ENCODE measurements at regions not wholly inside any gene's neighbourhood (a gene's known extent, or its start where the extent isn't known, plus 50 kb on each side); places are given as distances from the start of the nearest gene placed in this dataset.

- H3K4me1 ChIP-seq (ENCODE audit: control insufficient read depth, insufficient read depth, low read length, unreplicated experiment), result no peaks in the 10 kb centered on the region
- peaks cover 25% of the 10 kb centered on the region for H3K27me3 ChIP-seq (ENCODE audit: insufficient read depth, low read length)
- no peak overlapping the region for H2AFZ ChIP-seq (ENCODE audit: low read length, unreplicated experiment)
- H3K79me2 ChIP-seq (ENCODE audit: control insufficient read depth, insufficient read depth, low read length, unreplicated experiment), result no peaks in the 10 kb centered on the region
- H3K27ac ChIP-seq (ENCODE audit: low read depth, low read length), result no peak overlapping the region
- H3K36me3 ChIP-seq (ENCODE audit: insufficient read depth, low read length), result no peaks in the 10 kb centered on the region
- H3K4me3 ChIP-seq (ENCODE audit: low read depth, low read length), result no peak overlapping the region
Observed at GRCh38 chr5:54927097-54927746, 58.2 kb downstream of the ESM1 start.

- Histone ChIP-seq H3K27ac (ENCODE audit: low read depth, low read length) (no peak overlapping the region), H3K4me3 (ENCODE audit: low read depth, low read length) (no peak overlapping the region)
Observed at GRCh38 chr5:54924487-54924886, 60.9 kb downstream of the ESM1 start.

GRCh38 chr5:54917323-54917722 lies 68.1 kb downstream of the ESM1 start:
- Histone ChIP-seq H3K4me3 (ENCODE audit: low read depth, low read length) (no peak overlapping the region), H3K27ac (ENCODE audit: low read depth, low read length) (no peak overlapping the region), H3K27me3 (ENCODE audit: insufficient read depth, low read length) (peaks cover 9% of the 10 kb centered on the region), H2AFZ (ENCODE audit: low read length, unreplicated experiment) (no peak overlapping the region), H3K36me3 (ENCODE audit: insufficient read depth, low read length) (no peaks in the 10 kb centered on the region), H3K4me1 (ENCODE audit: control insufficient read depth, insufficient read depth, low read length, unreplicated experiment) (no peaks in the 10 kb centered on the region), H3K79me2 (ENCODE audit: control insufficient read depth, insufficient read depth, low read length, unreplicated experiment) (no peaks in the 10 kb centered on the region)

More at GRCh38 chr5:54924487-54924886, 60.9 kb downstream of the ESM1 start:
- Histone ChIP-seq H3K4me1 (ENCODE audit: control insufficient read depth, insufficient read depth, low read length, unreplicated experiment) (no peaks in the 10 kb centered on the region), H3K79me2 (ENCODE audit: control insufficient read depth, insufficient read depth, low read length, unreplicated experiment) (no peaks in the 10 kb centered on the region), H2AFZ (ENCODE audit: low read length, unreplicated experiment) (no peak overlapping the region), H3K27me3 (ENCODE audit: insufficient read depth, low read length) (peaks cover 5% of the 10 kb centered on the region; the same call in 1 of the 2 replicates), H3K36me3 (ENCODE audit: insufficient read depth, low read length) (no peaks in the 10 kb centered on the region)

- no peaks in the 10 kb centered on the region for H3K79me2 ChIP-seq (ENCODE audit: control insufficient read depth, insufficient read depth, low read length, unreplicated experiment)
- no peak overlapping the region for H3K4me3 ChIP-seq (ENCODE audit: low read depth, low read length)
- no peak overlapping the region for H2AFZ ChIP-seq (ENCODE audit: low read length, unreplicated experiment)
- peaks cover 9% of the 10 kb centered on the region for H3K27me3 ChIP-seq (ENCODE audit: insufficient read depth, low read length)
- no peak overlapping the region for H3K27ac ChIP-seq (ENCODE audit: low read depth, low read length)
- H3K36me3 ChIP-seq (ENCODE audit: insufficient read depth, low read length), result no peaks in the 10 kb centered on the region
- H3K4me1 ChIP-seq (ENCODE audit: control insufficient read depth, insufficient read depth, low read length, unreplicated experiment), result peaks cover 14% of the 10 kb centered on the region
Observed at GRCh38 chr5:54915466-54916027, 69.8 kb downstream of the ESM1 start.

- Histone ChIP-seq H3K27ac (ENCODE audit: low read depth, low read length) (no peak overlapping the region), H2AFZ (ENCODE audit: low read length, unreplicated experiment) (no peak overlapping the region), H3K4me1 (ENCODE audit: control insufficient read depth, insufficient read depth, low read length, unreplicated experiment) (peaks cover 26% of the 10 kb centered on the region), H3K27me3 (ENCODE audit: insufficient read depth, low read length) (no peaks in the 10 kb centered on the region), H3K4me3 (ENCODE audit: low read depth, low read length) (no peak overlapping the region), H3K79me2 (ENCODE audit: control insufficient read depth, insufficient read depth, low read length, unreplicated experiment) (no peaks in the 10 kb centered on the region), H3K36me3 (ENCODE audit: insufficient read depth, low read length) (no peaks in the 10 kb centered on the region)
Observed at GRCh38 chr5:54912021-54912420, 73.4 kb downstream of the ESM1 start.

- Histone ChIP-seq H3K4me1 (ENCODE audit: control insufficient read depth, insufficient read depth, low read length, unreplicated experiment) (peaks cover 26% of the 10 kb centered on the region), H3K27me3 (ENCODE audit: insufficient read depth, low read length) (no peaks in the 10 kb centered on the region), H3K4me3 (ENCODE audit: low read depth, low read length) (no peak overlapping the region), H3K36me3 (ENCODE audit: insufficient read depth, low read length) (no peaks in the 10 kb centered on the region), H2AFZ (ENCODE audit: low read length, unreplicated experiment) (no peak overlapping the region), H3K79me2 (ENCODE audit: control insufficient read depth, insufficient read depth, low read length, unreplicated experiment) (no peaks in the 10 kb centered on the region), H3K27ac (ENCODE audit: low read depth, low read length) (peak overlapping the region; percentile 30; the same call in 1 of the 2 replicates)
Observed at GRCh38 chr5:54909911-54910870, 75.2 kb downstream of the ESM1 start.

- H3K4me3 ChIP-seq (ENCODE audit: low read depth, low read length), result no peak overlapping the region
- H3K36me3 ChIP-seq (ENCODE audit: insufficient read depth, low read length), result no peaks in the 10 kb centered on the region
- H3K27me3 ChIP-seq (ENCODE audit: insufficient read depth, low read length), result no peaks in the 10 kb centered on the region
- H2AFZ ChIP-seq (ENCODE audit: low read length, unreplicated experiment), result no peak overlapping the region
- H3K27ac ChIP-seq (ENCODE audit: low read depth, low read length), result no peak overlapping the region
- no peaks in the 10 kb centered on the region for H3K79me2 ChIP-seq (ENCODE audit: control insufficient read depth, insufficient read depth, low read length, unreplicated experiment)
- H3K4me1 ChIP-seq (ENCODE audit: control insufficient read depth, insufficient read depth, low read length, unreplicated experiment), result peaks cover 26% of the 10 kb centered on the region
Observed at GRCh38 chr5:54908774-54909525, 76.4 kb downstream of the ESM1 start.

- Histone ChIP-seq H3K27ac (ENCODE audit: low read depth, low read length) (no peak overlapping the region), H3K36me3 (ENCODE audit: insufficient read depth, low read length) (no peaks in the 10 kb centered on the region), H2AFZ (ENCODE audit: low read length, unreplicated experiment) (no peak overlapping the region), H3K79me2 (ENCODE audit: control insufficient read depth, insufficient read depth, low read length, unreplicated experiment) (no peaks in the 10 kb centered on the region), H3K27me3 (ENCODE audit: insufficient read depth, low read length) (no peaks in the 10 kb centered on the region), H3K4me1 (ENCODE audit: control insufficient read depth, insufficient read depth, low read length, unreplicated experiment) (peaks cover 26% of the 10 kb centered on the region), H3K4me3 (ENCODE audit: low read depth, low read length) (no peak overlapping the region)
Observed at GRCh38 chr5:54905942-54906537, 79.4 kb downstream of the ESM1 start.

GRCh38 chr5:54905246-54905795 lies 80.1 kb downstream of the ESM1 start:
- Histone ChIP-seq H3K27ac (ENCODE audit: low read depth, low read length) (no peak overlapping the region), H3K4me1 (ENCODE audit: control insufficient read depth, insufficient read depth, low read length, unreplicated experiment) (peaks cover 26% of the 10 kb centered on the region), H3K4me3 (ENCODE audit: low read depth, low read length) (no peak overlapping the region), H3K79me2 (ENCODE audit: control insufficient read depth, insufficient read depth, low read length, unreplicated experiment) (no peaks in the 10 kb centered on the region), H3K27me3 (ENCODE audit: insufficient read depth, low read length) (no peaks in the 10 kb centered on the region), H3K36me3 (ENCODE audit: insufficient read depth, low read length) (no peaks in the 10 kb centered on the region), H2AFZ (ENCODE audit: low read length, unreplicated experiment) (no peak overlapping the region)

GRCh38 chr5:54904425-54904824 lies 81.0 kb downstream of the ESM1 start:
- Histone ChIP-seq H2AFZ (ENCODE audit: low read length, unreplicated experiment) (no peak overlapping the region), H3K27me3 (ENCODE audit: insufficient read depth, low read length) (no peaks in the 10 kb centered on the region), H3K4me3 (ENCODE audit: low read depth, low read length) (no peak overlapping the region), H3K4me1 (ENCODE audit: control insufficient read depth, insufficient read depth, low read length, unreplicated experiment) (peaks cover 19% of the 10 kb centered on the region), H3K36me3 (ENCODE audit: insufficient read depth, low read length) (no peaks in the 10 kb centered on the region), H3K27ac (ENCODE audit: low read depth, low read length) (no peak overlapping the region), H3K79me2 (ENCODE audit: control insufficient read depth, insufficient read depth, low read length, unreplicated experiment) (no peaks in the 10 kb centered on the region)
